HG02623 (cell line): ENCODE measurements at regions not wholly inside any gene's neighbourhood (a gene's known extent, or its start where the extent isn't known, plus 50 kb on each side); places are given as distances from the start of the nearest gene placed in this dataset.
A peak's percentile ranks its signal among the peaks of the same experiment; 100 is the strongest.
"Not testable (repeated sequence)": the region's sequence is repeated elsewhere in the genome, so short reads cannot be mapped to it uniquely, and the experiment has no call there.

Source experiments
- ATAC-seq: cut with Tn5 transposase; IDR thresholded peaks from one replicate; pipeline ENCODE4 v1.9.1; 2021; ENCODE audit warnings: moderate library complexity; ENCODE audit not compliant: unreplicated experiment

GRCh38 chr9:82115900-82116299 is 127.3 kb downstream of the SPATA31D1 start:
- ATAC-seq, result no peak

- no peak for ATAC-seq
Measured at GRCh38 chr9:82116556-82116955, 128.0 kb downstream of the SPATA31D1 start.

DNA sequence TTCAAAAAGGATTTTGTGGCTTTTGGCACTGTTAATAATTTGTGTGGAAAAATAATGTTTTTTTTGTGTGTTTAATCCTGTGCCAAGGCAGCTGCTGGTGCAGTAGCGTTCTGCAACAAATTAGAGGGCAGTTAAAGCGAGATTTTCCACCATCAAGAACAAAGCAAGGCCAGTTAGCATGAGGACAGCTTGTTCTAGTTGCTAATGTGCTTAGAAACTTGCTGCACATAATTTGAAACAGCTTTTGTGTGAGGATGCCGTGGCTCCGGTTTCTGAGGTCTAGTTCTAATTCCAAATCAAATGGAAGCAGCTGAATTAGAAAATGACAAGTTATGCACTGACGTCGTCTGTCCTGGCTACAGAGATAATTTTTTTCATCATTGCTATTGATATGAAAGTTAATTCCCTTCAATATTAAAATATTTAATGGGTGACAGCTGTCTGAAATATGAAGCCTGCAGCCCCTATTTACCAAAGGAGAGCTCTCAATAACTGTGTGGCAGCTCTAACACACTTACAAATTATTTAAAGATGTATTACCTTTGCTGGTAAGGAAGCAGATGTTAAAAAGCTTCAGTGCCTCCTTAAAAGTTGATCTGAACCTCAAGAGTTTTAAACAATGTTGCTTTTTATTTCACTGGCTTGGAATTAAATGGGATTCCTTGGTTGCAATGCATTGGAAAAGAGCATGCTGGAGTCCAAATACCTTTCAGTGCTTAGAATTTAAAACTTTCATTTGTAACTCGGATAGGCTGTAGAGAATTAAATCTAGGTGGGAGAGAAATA is 128.6 kb downstream of the SPATA31D1 start:
- no peak for ATAC-seq

DNA sequence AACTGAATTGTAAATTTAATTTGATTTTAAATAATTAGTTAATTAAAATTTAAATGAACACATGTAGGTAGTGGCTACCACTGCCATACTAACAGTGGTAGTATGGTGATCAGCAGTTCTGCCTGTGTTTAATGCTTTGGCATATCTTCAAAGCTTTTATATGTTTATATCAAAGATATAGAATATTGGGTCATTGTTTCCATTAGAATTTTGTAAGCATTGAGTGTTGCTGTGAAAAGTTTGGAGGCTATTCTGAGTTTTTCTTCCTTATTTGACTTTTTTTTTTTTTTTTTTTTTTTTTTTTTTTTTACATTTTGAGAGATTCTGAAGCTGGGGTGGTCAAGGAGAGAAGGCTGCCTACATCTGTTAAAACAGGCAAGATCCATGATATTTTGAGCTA is 134.2 kb downstream of the SPATA31D1 start:
- no peak for ATAC-seq

DNA sequence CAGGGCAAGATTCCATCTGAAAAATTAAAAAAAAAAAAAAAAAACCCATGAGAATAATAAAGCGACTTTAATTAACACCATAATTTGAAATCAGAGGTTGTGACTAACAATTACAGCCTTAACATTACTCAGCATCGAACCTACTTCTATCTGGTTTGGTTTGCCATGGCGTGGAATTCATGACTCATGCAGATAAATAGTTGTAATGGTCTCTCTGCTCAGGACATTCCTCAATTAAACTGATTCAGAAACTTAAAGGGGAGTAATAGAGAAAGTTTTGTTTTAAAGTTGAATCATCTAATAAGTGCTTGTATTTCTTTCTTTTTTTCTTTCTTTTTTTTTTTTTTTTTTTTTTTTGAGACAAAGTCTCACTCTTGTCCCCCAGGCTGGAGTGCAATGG is 135.5 kb downstream of the SPATA31D1 start:
- no peak for ATAC-seq

DNA sequence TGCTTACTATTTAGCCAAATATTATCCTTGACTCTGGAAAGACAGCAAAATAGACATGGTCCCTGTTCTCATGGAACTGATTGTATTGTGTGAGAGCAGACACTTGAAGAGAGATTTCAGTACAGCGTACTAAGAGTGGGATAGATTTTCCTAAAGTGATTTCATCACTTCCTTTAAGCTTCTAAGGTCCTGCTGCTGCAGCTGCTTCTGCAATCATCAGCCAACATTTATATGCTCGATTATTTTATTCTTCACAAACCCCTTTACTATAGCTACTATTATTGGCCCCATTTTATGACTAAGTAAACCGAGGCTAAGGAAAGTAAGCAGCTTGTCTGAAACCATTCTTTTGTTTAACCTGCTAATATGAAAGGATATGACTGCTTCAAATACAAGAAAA is 137.7 kb downstream of the SPATA31D1 start:
- no peak for ATAC-seq

- peak; percentile 25 for ATAC-seq
Measured at GRCh38 chr9:82127465-82127864, 138.9 kb downstream of the SPATA31D1 start.

DNA sequence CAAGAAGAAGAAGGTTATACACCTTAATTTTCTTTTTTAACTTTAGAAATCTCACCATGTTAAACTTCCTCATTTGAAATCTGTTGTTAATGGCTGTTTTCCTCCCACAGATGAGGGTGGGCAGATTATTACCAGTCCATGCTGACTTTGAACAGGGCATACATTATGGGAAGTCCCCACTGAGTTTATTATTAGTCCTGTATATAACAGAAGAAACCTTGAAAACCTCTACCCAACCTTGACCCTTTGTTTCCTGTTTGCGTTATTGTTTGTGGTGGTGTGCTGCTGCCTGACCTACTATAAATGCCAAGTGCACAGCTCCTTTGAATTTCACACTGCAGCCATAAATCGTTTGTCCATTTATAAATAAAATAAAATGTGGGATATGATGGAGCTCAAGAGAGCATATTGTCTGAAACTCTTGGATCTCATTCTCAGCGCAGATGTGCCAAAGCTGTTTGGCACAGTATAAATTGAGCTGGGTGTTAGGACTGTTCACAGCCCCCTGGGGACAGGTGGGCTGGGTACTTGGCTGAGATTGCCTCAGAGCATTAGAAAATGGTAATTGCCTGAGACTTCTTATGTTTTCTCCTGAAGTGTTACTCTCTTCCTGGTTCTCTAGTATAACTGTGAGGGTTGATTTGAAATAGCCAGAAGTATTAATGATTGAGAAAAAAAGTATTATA is 139.6 kb downstream of the SPATA31D1 start:
- peak; percentile 93 for ATAC-seq

- no peak for ATAC-seq
Measured at GRCh38 chr9:82129708-82130107, 141.1 kb downstream of the SPATA31D1 start.

GRCh38 chr9:82130331-82131042 is 141.9 kb downstream of the SPATA31D1 start:
- no peak for ATAC-seq

DNA sequence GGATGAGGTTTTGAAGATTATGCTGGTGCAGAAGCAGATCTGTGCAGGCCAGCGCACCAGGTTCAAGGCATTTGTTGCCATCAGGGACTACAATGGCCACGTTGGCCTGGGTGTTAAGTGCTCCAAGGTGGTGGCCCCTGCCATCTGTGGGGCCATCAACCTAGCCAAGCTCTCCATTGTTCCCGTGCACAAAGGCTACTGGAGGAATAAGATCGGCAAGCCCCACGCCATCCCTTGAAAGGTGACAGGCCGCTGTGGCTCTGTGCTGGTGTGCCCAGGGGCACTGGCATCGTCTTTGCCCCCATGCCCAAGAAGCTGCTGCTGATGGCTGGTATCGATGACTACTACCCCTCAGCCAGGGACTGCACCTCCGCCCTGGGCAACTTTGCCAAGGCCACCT is 142.5 kb downstream of the SPATA31D1 start:
- ATAC-seq, result no peak

- ATAC-seq, result no peak
Measured at GRCh38 chr9:82132024-82132423, 143.5 kb downstream of the SPATA31D1 start.

DNA sequence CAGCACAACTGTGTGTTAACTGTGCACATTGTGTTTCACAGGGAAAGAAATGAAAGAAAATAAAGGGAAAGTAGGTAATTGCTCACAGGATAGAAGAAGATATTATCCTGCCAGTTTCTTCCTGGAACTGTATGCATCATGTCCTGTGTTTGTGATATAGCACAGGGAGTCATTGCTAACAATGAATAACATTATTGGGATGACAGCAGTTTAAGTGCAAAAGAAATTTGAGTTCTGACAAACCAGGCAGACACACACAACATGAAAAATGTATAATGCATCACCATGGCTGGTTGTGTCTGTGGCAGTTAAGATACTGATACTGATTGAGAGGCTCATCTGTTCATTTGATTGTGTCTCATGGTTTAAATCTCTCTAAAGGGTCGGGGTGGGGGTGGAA is 145.4 kb downstream of the SPATA31D1 start:
- ATAC-seq, result no peak

GRCh38 chr9:82135106-82135505 is 146.5 kb downstream of the SPATA31D1 start:
- no peak for ATAC-seq

DNA sequence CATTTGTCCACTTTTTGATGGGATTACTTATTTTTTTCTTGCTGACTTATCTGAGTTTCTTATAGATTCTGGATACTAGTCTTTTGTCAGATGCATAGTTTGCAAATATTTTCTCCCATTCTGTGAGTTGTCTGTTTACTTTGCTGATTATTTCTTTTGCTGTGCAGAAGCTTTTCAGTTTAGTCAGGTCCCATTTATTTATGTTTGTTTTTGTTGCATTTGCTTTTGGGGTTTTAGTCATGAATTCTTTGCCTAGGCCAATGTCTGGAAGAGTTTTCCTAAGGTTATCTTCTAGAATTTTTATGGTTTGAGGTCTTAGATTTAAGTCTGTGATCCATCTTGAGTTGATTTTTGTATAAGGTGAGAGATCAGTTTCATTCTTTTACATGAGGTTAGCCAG is 149.5 kb downstream of the SPATA31D1 start:
- not testable (repeated sequence) for ATAC-seq

DNA sequence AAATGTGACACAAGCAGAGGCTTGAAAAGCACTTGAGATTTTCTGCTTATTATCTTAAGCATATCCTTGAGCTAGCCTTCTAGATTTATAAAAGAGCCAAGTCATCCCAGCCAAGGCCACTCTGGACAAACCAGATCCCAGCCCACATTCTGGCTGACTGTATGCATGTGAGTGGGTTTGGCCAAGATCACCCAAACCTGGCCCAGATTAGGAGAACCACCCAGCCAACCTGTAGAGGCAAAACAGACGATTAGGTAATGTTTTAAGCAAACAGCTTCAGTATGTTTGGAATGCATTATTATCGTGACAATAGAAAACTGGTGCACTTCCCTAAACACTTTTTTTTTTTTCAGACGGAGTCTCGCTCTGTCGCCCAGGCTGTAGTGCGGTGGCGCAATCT is 151.9 kb downstream of the SPATA31D1 start:
- ATAC-seq, result no peak

DNA sequence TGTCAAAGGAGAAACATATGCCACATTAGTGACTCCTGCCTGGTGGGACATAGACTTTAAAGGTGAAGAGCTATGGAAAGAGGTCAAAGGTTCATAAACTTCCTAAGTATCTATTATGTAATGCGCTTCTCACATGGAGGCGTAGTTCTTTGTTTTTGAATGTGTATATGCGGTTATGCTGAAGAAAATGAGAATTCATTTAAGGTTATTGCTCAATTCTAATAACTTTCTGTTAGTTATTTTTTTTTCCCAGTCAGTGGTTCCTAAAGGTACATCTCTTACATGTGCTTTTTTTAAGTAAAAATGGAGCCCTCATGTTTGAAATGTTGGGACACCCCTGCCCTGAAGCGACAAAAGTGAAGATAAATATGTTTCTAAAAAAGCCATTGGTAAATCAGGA is 156.2 kb downstream of the SPATA31D1 start:
- ATAC-seq, result no peak

DNA sequence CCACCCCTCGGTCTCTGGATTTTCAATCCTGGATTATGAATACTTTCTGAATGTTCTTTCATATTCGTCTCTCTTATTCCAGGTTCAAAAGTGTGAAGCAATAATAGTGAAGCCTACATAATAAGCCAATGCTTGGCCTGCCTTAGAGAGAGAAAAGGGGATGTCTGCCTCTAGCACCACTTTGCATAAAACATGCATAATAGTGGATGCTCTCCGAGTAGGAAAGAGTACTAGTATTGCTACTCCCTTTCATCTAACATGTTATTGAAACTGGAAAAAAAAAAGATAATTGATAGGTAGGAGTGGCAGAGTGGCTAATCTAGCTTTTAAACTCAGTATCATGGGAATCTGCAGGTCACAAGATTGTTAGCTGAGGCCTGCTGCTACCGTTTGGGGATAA is 158.1 kb downstream of the SPATA31D1 start:
- no peak for ATAC-seq

DNA sequence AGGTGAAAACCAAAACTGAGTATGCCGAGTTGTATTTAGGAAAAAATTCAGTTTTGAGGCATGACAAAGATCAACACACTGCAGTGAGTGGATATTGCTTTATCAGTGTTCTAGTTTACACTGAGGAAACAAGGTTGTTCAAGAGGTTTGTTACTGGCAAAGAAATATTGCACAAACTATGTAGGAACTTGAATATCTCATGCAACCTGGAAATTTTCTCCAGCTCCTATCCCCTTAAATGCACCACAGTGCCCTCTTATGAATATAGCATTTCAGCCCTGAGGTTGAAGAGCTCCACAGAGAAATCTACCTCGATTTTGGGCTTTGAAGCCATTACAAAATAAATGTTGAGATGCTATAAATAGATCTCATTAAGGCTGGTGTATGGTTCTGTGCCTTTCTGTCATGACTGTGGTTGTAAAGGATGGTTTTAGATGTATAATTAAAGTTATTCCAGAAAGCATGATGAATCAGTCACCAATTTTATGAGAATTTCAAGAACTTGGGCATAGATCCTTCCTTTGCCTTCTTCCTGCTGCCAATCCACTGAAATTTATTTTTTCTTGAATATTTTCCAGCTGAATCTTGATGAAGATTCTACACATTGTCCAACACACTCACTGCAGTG is 159.3 kb downstream of the SPATA31D1 start:
- ATAC-seq, result no peak

- no peak for ATAC-seq
Measured at GRCh38 chr9:82148426-82148810, 159.8 kb downstream of the SPATA31D1 start.

- no peak for ATAC-seq
Measured at GRCh38 chr9:82148901-82149461, 160.4 kb downstream of the SPATA31D1 start.
